Transverse colon (tissue), 3 donors: ENCODE measurements at regions not wholly inside any gene's neighbourhood (a gene's known extent, or its start where the extent isn't known, plus 50 kb on each side); places are given as distances from the start of the nearest gene placed in this dataset.

Experiments
- POLR2A ChIP-seq: fragments of 450-650 bp; IDR thresholded peaks from one replicate; pipeline ENCODE4 v1.6.1; 2016; ENCODE audit warnings: antibody characterized with exemption, mild to moderate bottlenecking, moderate library complexity
- TF ChIP-seq, protein P1 (sequence below), 5 experiments: fragments of 200-600 bp in 3 of 5; fragments of 450-650 bp in 2 of 5; sonication (generic) in 3 of 5; IDR thresholded peaks; 1 replicate in 2 of 5; 2 replicates in 3 of 5; pipeline ENCODE4 v1.5.1; 2016 to 2017; ENCODE audit warnings: antibody characterized with exemption in 5 of 5, inconsistent platforms in 3 of 5, mild to moderate bottlenecking in 2 of 5, moderate library complexity in 1 of 5

- TF ChIP-seq POLR2A, result no peak
- TF ChIP-seq, protein P1, sequence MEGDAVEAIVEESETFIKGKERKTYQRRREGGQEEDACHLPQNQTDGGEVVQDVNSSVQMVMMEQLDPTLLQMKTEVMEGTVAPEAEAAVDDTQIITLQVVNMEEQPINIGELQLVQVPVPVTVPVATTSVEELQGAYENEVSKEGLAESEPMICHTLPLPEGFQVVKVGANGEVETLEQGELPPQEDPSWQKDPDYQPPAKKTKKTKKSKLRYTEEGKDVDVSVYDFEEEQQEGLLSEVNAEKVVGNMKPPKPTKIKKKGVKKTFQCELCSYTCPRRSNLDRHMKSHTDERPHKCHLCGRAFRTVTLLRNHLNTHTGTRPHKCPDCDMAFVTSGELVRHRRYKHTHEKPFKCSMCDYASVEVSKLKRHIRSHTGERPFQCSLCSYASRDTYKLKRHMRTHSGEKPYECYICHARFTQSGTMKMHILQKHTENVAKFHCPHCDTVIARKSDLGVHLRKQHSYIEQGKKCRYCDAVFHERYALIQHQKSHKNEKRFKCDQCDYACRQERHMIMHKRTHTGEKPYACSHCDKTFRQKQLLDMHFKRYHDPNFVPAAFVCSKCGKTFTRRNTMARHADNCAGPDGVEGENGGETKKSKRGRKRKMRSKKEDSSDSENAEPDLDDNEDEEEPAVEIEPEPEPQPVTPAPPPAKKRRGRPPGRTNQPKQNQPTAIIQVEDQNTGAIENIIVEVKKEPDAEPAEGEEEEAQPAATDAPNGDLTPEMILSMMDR (IDR thresholded peaks at IDR 0.05), result no peak
Measured at GRCh38 chr4:124183231-124183630, 529.3 kb downstream of the ANKRD50 start.
